ENCODE measurements at regions not wholly inside any gene's neighbourhood (a gene's known extent, or its start where the extent isn't known, plus 50 kb on each side); places are given as distances from the start of the nearest gene placed in this dataset.

- no peak for TF ChIP-seq EZH2 (IDR thresholded peaks at IDR 0.05; ENCODE audit: borderline replicate concordance, low read length)
- TF ChIP-seq, protein P1, sequence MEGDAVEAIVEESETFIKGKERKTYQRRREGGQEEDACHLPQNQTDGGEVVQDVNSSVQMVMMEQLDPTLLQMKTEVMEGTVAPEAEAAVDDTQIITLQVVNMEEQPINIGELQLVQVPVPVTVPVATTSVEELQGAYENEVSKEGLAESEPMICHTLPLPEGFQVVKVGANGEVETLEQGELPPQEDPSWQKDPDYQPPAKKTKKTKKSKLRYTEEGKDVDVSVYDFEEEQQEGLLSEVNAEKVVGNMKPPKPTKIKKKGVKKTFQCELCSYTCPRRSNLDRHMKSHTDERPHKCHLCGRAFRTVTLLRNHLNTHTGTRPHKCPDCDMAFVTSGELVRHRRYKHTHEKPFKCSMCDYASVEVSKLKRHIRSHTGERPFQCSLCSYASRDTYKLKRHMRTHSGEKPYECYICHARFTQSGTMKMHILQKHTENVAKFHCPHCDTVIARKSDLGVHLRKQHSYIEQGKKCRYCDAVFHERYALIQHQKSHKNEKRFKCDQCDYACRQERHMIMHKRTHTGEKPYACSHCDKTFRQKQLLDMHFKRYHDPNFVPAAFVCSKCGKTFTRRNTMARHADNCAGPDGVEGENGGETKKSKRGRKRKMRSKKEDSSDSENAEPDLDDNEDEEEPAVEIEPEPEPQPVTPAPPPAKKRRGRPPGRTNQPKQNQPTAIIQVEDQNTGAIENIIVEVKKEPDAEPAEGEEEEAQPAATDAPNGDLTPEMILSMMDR (IDR thresholded peaks at IDR 0.05; ENCODE audit: low read length): no peak
These were observed 279.6 kb downstream of the TXNL1 start for GRCh38 chr18:56358608-56359280.

All from OCI-LY1 (cell line).